ENCODE measurements at regions not wholly inside any gene's neighbourhood (a gene's known extent, or its start where the extent isn't known, plus 50 kb on each side); places are given as distances from the start of the nearest gene placed in this dataset.

DNA sequence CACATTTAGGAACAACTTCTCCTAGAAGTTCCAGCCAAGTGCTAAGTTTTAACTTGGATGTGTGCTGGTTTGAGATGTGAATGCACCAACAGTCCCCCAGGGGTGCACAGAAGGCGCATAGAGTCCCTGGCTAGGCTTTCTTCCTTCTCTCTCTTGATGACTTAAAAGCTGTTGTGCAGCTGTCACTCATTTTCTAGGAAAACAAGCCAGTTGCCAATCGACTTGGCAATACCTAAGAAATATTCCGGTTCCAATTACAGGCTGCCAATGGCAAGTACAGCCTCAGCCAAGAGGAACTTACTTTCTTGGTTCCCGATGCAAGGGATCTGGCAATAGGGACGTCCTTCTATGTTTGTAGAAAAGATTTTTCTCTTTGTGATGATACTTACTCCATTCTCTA, 266.6 kb upstream of the EEF2KMT start:
- whole genome bisulfite sequencing, 5 donors = 71 to 78% (median 76%) methylated on average over 5 of the region's 5 CpGs
- H3K27me3 ChIP-seq (replicated peaks in 1 of 7) = no peaks in the 10 kb centered on the region
- H3K27ac ChIP-seq = no peak overlapping the region
- H3K4me3 ChIP-seq = no peak overlapping the region
- no peaks in the 10 kb centered on the region for H3K4me1 ChIP-seq
- no peak for DNase-seq
- TF ChIP-seq, protein P1, sequence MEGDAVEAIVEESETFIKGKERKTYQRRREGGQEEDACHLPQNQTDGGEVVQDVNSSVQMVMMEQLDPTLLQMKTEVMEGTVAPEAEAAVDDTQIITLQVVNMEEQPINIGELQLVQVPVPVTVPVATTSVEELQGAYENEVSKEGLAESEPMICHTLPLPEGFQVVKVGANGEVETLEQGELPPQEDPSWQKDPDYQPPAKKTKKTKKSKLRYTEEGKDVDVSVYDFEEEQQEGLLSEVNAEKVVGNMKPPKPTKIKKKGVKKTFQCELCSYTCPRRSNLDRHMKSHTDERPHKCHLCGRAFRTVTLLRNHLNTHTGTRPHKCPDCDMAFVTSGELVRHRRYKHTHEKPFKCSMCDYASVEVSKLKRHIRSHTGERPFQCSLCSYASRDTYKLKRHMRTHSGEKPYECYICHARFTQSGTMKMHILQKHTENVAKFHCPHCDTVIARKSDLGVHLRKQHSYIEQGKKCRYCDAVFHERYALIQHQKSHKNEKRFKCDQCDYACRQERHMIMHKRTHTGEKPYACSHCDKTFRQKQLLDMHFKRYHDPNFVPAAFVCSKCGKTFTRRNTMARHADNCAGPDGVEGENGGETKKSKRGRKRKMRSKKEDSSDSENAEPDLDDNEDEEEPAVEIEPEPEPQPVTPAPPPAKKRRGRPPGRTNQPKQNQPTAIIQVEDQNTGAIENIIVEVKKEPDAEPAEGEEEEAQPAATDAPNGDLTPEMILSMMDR (IDR thresholded peaks at IDR 0.05 in 8 of 11, conservative IDR thresholded peaks at IDR 0.05 in 3 of 11) = no peak
- no peaks in the 10 kb centered on the region for H3K36me3 ChIP-seq
- H3K9me3 ChIP-seq = no peaks in the 10 kb centered on the region
- intact Hi-C loops (cut with DNase I; ENCODE audit: low total_unique reads) = no loop called here

DNA sequence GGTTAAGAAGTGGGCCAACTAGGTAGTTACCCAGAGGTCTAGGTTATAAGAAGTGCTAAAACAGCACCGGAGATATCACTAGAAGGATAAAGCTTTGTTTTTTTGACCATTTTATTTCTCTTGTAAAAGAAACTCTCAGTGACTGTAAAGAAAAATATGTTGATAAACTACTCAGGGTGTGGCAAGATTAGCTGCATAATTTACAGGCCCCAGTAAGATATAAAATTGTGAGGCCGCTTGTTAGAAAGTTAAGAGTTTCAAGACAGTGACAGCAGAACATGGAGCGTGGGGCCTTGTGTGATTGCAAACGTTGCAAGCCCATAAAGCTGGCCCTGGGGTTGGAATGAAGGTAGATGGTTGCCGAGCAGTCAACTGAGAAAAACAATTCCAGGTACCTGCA, 263.7 kb upstream of the EEF2KMT start:
- no peak for TF ChIP-seq POLR2AphosphoS5 (IDR thresholded peaks at IDR 0.05)
- TF ChIP-seq, protein P1 (IDR thresholded peaks at IDR 0.05 in 8 of 11, conservative IDR thresholded peaks at IDR 0.05 in 3 of 11) = no peak
- TF ChIP-seq POLR2A (IDR thresholded peaks at IDR 0.05) = no peak
- Histone ChIP-seq H3K36me3 (no peaks in the 10 kb centered on the region), H3K4me3 (no peak overlapping the region), H3K4me1 (no peaks in the 10 kb centered on the region), H3K9me3 (no peaks in the 10 kb centered on the region), H3K27me3 (replicated peaks in 1 of 7) (no peaks in the 10 kb centered on the region), H3K27ac (no peak overlapping the region)
- 70 to 78% (median 77%) methylated on average over 5 of the region's 5 CpGs for WGBS, 5 donors
- no peak for DNase-seq
- intact Hi-C loops (cut with DNase I; ENCODE audit: low total_unique reads) = no loop called here

DNA sequence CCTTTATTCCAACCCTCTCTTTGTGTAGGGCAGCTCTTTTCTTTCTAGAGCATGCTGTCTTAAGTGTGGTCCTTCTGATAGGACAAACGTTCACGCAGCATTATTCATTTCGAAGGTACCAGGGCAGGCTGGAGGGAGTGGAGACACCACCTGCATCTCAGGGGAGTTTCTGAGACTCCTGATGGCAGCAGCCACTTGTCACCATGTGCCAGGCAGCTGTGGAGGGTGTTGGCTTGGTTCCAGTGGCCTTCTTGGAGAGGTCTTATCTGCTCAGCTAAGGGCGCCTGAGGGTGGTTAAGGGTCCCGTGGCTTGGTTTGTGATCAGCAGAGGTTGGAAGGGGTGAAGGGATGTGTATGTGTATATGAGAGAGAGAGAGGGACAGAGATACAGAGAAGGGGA, 257.1 kb upstream of the EEF2KMT start:
- Histone ChIP-seq H3K4me1 (no peaks in the 10 kb centered on the region), H3K36me3 (no peaks in the 10 kb centered on the region), H3K27ac (no peak overlapping the region), H3K9me3 (no peaks in the 10 kb centered on the region), H3K27me3 (replicated peaks in 1 of 7) (no peaks in the 10 kb centered on the region), H3K4me3 (no peak overlapping the region)
- TF ChIP-seq, protein P1 (IDR thresholded peaks at IDR 0.05 in 8 of 11, conservative IDR thresholded peaks at IDR 0.05 in 3 of 11) = no peak
- TF ChIP-seq POLR2A (IDR thresholded peaks at IDR 0.05) (no peak), POLR2AphosphoS5 (IDR thresholded peaks at IDR 0.05) (no peak)
- 78 to 89% (median 86%) methylated on average over 5 of the region's 5 CpGs for WGBS, 5 donors
- intact Hi-C loops (cut with DNase I; ENCODE audit: low total_unique reads) = no loop called here
- no peak for DNase-seq

DNA sequence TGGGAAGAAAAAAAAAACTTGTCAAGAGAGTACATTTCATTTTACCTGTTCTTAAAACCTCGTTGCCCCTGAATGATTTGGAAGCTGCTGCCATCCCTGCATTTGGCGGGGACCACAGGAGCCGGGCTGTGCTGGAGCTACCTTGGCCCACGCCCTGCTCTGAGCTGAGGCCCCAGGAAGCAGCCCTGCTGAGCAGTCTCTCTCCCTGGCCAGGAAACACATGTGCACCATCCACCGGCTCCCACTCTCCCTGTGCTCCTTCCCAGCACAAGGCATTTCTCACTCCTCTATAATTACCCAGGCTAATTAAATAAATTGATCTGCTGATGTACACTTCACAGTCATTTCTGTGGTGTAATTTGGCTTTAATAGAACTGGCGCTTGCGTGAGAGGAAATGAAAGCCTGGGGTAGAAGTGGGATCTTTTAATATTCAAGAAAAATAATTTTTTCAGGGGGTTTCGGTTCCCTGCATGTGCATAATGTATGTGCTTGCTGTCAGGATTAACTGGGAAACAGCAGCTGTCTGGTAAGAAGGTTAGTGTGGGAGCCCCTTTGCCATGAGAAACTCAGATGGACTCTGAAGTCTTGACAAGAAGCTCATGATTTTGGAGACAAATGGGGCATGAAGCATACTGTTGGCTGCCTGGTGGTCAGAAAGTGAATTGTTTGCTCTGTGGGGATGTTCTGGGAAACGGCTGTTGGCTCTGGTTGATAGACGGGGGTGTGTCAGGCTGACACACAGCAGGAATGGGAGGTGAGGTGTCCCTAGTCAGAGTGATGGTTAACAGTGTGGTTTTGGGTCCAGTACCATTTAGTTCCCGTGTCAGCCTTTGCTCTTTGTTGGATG, 252.3 kb upstream of the EEF2KMT start:
- Histone ChIP-seq H3K36me3 (no peaks in the 10 kb centered on the region), H3K4me3 (no peak overlapping the region), H3K4me1 (no peaks in the 10 kb centered on the region), H3K27ac (no peak overlapping the region), H3K27me3 (replicated peaks in 1 of 7) (peaks cover 0 to 3% (median 0%) of the 10 kb centered on the region in 7 donors), H3K9me3 (peaks cover 0 to 4% (median 0%) of the 10 kb centered on the region in 8 donors)
- TF ChIP-seq, protein P1 (IDR thresholded peaks at IDR 0.05 in 8 of 11, conservative IDR thresholded peaks at IDR 0.05 in 3 of 11) = no peak
- TF ChIP-seq POLR2AphosphoS5 (IDR thresholded peaks at IDR 0.05) = no peak
- no peak for TF ChIP-seq POLR2A (IDR thresholded peaks at IDR 0.05)
- intact Hi-C loops (cut with DNase I; ENCODE audit: low total_unique reads) = no loop called here
- WGBS, 5 donors = 42 to 54% (median 48%) methylated on average over 11 of the region's 11 CpGs
- DNase-seq = no peak
